ENCODE measurements at regions not wholly inside any gene's neighbourhood (a gene's known extent, or its start where the extent isn't known, plus 50 kb on each side); places are given as distances from the start of the nearest gene placed in this dataset.
"Not testable (repeated sequence)": the region's sequence is repeated elsewhere in the genome, so short reads cannot be mapped to it uniquely, and the experiment has no call there.

GRCh38 chr6:20013066-20013861 lies 176.1 kb downstream of the ID4 start:
- no peak for ATAC-seq
- peaks cover 3 to 40% (median 14%) of the 10 kb centered on the region in 5 donors for H3K27me3 Mint-ChIP-seq

GRCh38 chr6:20014508-20014907 lies 177.3 kb downstream of the ID4 start:
- Mint-ChIP-seq H3K4me1 (no peaks in the 10 kb centered on the region), H3K9me3 (peaks cover 0 to 1% (median 0%) of the 10 kb centered on the region in 9 donors), H3K27ac (peak overlapping the region in 1 of 10 donors; percentile 14), H3K4me3 (no peak overlapping the region), H3K36me3 (no peaks in the 10 kb centered on the region), H3K27me3 (peaks cover 2 to 32% (median 14%) of the 10 kb centered on the region in 5 donors)
- ATAC-seq (no peak), DNase-seq (no peak)
- POLR2A ChIA-PET, result no interaction called here

More at GRCh38 chr6:20013066-20013861, 176.1 kb downstream of the ID4 start:
- POLR2A ChIA-PET, result no interaction called here
- no peak for DNase-seq
- no peaks in the 10 kb centered on the region for H3K4me1 Mint-ChIP-seq
- peaks cover 0 to under 1% (median 0%) of the 10 kb centered on the region in 9 donors for H3K9me3 Mint-ChIP-seq
- H3K4me3 Mint-ChIP-seq, result no peak overlapping the region
- no peaks in the 10 kb centered on the region for H3K36me3 Mint-ChIP-seq
- no peak overlapping the region for H3K27ac Mint-ChIP-seq

DNA sequence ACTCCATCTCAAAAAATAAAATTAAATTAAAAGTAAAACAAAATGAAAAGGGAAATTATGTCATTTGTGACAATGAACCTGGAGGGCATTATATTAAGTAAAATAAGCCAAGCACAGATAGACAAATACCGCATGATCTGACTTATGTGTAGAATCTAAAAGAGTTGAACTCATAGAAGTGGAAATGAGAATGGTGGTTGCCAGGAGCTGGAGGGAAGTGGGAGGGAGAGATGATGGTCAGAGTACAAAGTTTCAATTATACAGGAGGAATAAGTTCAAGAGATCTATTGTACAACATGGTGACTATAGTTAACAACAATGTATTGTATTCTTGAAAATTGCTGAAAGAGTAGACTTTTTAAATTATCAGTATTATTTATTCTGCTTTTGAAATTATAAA lies 183.4 kb downstream of the ID4 start:
- ATAC-seq (no peak), DNase-seq (no peak)
- POLR2A ChIA-PET, result no interaction called here
- Mint-ChIP-seq H3K4me1 (peaks cover 15 to 22% (median 18%) of the 10 kb centered on the region in 4 donors), H3K27ac (no peak overlapping the region), H3K36me3 (no peaks in the 10 kb centered on the region), H3K9me3 (peaks cover 0 to 1% (median 0%) of the 10 kb centered on the region in 9 donors), H3K4me3 (no peak overlapping the region), H3K27me3 (peaks cover 2 to 15% (median 2%) of the 10 kb centered on the region in 5 donors)

GRCh38 chr6:20021795-20022194 lies 184.6 kb downstream of the ID4 start:
- DNase-seq, result no peak

GRCh38 chr6:20023549-20024315 lies 186.6 kb downstream of the ID4 start:
- H3K9me3 Mint-ChIP-seq, POLR2A ChIA-PET, H3K36me3 Mint-ChIP-seq: not testable (repeated sequence)
- Mint-ChIP-seq H3K4me1 (peaks cover 15 to 22% (median 20%) of the 10 kb centered on the region in 4 donors), H3K27me3 (peaks cover 18 to 32% (median 24%) of the 10 kb centered on the region in 5 donors), H3K27ac (peak overlapping the region in 9 of 10 donors; percentile 3 to 90 (median 80)), H3K4me3 (peak overlapping the region; percentile 76 to 89 (median 84))
- peak in 1 of 2 donors; percentile 70 for ATAC-seq
- DNase-seq, result peak in 5 of 10 donors; percentile 4 to 26 (median 14)

More at GRCh38 chr6:20021795-20022194, 184.6 kb downstream of the ID4 start:
- no peak overlapping the region for H3K4me3 Mint-ChIP-seq
- peaks cover 2 to 19% (median 8%) of the 10 kb centered on the region in 5 donors for H3K27me3 Mint-ChIP-seq
- no peak for ATAC-seq
- H3K9me3 Mint-ChIP-seq, result peaks cover 0 to 1% (median 0%) of the 10 kb centered on the region in 9 donors
- no peak overlapping the region for H3K27ac Mint-ChIP-seq
- H3K36me3 Mint-ChIP-seq, result no peaks in the 10 kb centered on the region
- POLR2A ChIA-PET, result no interaction called here
- H3K4me1 Mint-ChIP-seq, result peaks cover 15 to 22% (median 20%) of the 10 kb centered on the region in 4 donors

GRCh38 chr6:20024316-20024673 lies 187.1 kb downstream of the ID4 start:
- Mint-ChIP-seq H3K4me1 (peaks cover 15 to 22% (median 20%) of the 10 kb centered on the region in 4 donors), H3K27me3 (peaks cover 20 to 34% (median 24%) of the 10 kb centered on the region in 5 donors), H3K27ac (peak overlapping the region in 9 of 10 donors; percentile 3 to 90 (median 80)), H3K9me3 (no peaks in the 10 kb centered on the region), H3K36me3 (no peaks in the 10 kb centered on the region), H3K4me3 (peak overlapping the region; percentile 76 to 89 (median 84))
- POLR2A ChIA-PET, result no interaction called here
- DNase-seq (peak in 2 of 10 donors; percentile 8 to 13), ATAC-seq (peak in 1 of 2 donors; percentile 27)

- POLR2A ChIA-PET, result no interaction called here
- H3K4me1 Mint-ChIP-seq, result peaks cover 15 to 22% (median 20%) of the 10 kb centered on the region in 4 donors
- ATAC-seq (no peak), DNase-seq (no peak)
- peak overlapping the region in 1 of 10 donors; percentile 80 for H3K27ac Mint-ChIP-seq
- no peaks in the 10 kb centered on the region for H3K36me3 Mint-ChIP-seq
- H3K4me3 Mint-ChIP-seq, result peak overlapping the region in 8 of 10 donors; percentile 78 to 89 (median 85)
- H3K9me3 Mint-ChIP-seq, result no peaks in the 10 kb centered on the region
- peaks cover 23 to 37% (median 27%) of the 10 kb centered on the region in 5 donors for H3K27me3 Mint-ChIP-seq
Measured at GRCh38 chr6:20024978-20025377, 187.3 kb downstream of the MBOAT1 start.

DNA sequence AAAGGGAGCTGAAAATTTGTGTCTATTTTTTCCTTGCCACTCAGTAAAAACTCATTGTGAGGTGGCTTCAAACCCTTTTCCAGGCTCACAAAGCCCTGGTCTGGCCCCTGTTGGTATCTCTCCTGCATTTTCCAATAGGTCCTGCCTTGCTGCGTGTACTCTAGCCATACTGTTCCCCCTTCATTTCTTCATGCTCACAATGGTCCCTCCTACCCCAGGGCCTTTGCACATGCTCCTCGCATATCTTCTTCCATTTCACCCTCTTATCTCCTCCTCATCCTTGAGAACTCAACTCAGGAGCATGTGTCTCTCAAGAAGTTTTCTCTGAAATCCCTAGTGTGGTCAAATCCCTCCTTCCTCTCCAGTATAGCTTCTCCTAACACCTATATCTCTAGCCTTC lies 186.6 kb downstream of the MBOAT1 start:
- POLR2A ChIA-PET, result no interaction called here
- peaks cover 27 to 44% (median 29%) of the 10 kb centered on the region in 5 donors for H3K27me3 Mint-ChIP-seq
- DNase-seq (no peak), ATAC-seq (no peak)
- peak overlapping the region in 3 of 10 donors; percentile 18 to 50 (median 34) for H3K4me3 Mint-ChIP-seq
- no peaks in the 10 kb centered on the region for H3K36me3 Mint-ChIP-seq
- peaks cover 0 to 3% (median 0%) of the 10 kb centered on the region in 9 donors for H3K9me3 Mint-ChIP-seq
- H3K27ac Mint-ChIP-seq, result no peak overlapping the region
- peaks cover 15 to 22% (median 20%) of the 10 kb centered on the region in 4 donors for H3K4me1 Mint-ChIP-seq

DNA sequence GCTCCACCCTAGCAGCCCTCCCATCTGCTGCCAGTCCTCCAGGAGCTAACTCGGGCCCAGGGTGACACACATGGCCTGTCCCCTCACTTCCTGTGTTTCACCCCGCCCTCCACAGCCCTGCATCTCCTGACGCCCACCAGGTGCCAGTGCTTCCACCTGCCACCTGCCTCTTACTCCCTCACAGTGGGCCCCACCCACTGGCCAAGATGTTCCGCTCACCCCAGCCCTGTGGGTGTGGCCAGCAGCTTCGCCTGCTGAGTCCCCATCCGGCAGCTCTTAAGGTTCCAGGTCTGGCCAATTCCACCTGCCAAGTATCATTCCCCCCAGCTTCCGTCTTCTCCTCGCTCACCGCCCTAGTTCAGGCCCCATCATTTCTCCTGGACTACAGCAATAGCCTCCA lies 184.1 kb downstream of the MBOAT1 start:
- H3K36me3 Mint-ChIP-seq, result no peaks in the 10 kb centered on the region
- H3K9me3 Mint-ChIP-seq, result peaks cover 0 to 3% (median 0%) of the 10 kb centered on the region in 9 donors
- peaks cover 12 to 22% (median 19%) of the 10 kb centered on the region in 4 donors for H3K4me1 Mint-ChIP-seq
- no peak overlapping the region for H3K4me3 Mint-ChIP-seq
- no peak for DNase-seq
- ATAC-seq, result no peak
- H3K27ac Mint-ChIP-seq, result peak overlapping the region in 1 of 10 donors; percentile 35
- POLR2A ChIA-PET, result no interaction called here
- H3K27me3 Mint-ChIP-seq, result peaks cover 27 to 47% (median 34%) of the 10 kb centered on the region in 5 donors

- Mint-ChIP-seq H3K27me3 (peaks cover 27 to 51% (median 34%) of the 10 kb centered on the region in 5 donors), H3K4me3 (no peak overlapping the region)
- no peak for DNase-seq
Measured at GRCh38 chr6:20028562-20028961, 183.7 kb downstream of the MBOAT1 start.

DNA sequence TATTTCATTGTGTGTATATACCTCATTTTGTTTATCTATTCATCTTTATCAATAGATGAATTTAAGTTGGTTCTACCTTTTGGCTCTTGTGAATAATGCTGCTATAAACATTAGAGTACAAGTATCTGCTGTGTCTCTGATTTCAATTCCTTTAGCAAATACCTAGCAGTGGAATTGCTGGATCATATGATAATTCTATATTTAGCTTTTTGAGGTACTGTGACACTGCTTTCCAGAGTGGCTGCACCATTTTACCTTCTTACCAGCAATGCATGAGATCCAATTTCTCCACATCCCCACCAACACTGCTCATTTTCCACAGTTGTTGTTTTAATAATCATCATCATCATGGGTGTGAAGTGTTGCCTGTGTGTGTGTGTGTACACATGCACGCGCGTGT lies 182.3 kb downstream of the MBOAT1 start:
- Mint-ChIP-seq H3K27ac (no peak overlapping the region), H3K4me1 (peaks cover 0 to 6% (median 2%) of the 10 kb centered on the region in 4 donors), H3K27me3 (peaks cover 28 to 65% (median 45%) of the 10 kb centered on the region in 5 donors), H3K9me3 (peaks cover 0 to 3% (median 0%) of the 10 kb centered on the region in 9 donors), H3K4me3 (no peak overlapping the region), H3K36me3 (no peaks in the 10 kb centered on the region)
- ATAC-seq, result no peak
- POLR2A ChIA-PET, result no interaction called here
- DNase-seq, result no peak

More at GRCh38 chr6:20028562-20028961, 183.7 kb downstream of the MBOAT1 start:
- Mint-ChIP-seq H3K27ac (peak overlapping the region in 1 of 10 donors; percentile 35), H3K36me3 (no peaks in the 10 kb centered on the region), H3K4me1 (peaks cover 12 to 20% (median 16%) of the 10 kb centered on the region in 4 donors), H3K9me3 (peaks cover 0 to 3% (median 0%) of the 10 kb centered on the region in 9 donors)
- no peak for ATAC-seq
- POLR2A ChIA-PET, result no interaction called here

DNA sequence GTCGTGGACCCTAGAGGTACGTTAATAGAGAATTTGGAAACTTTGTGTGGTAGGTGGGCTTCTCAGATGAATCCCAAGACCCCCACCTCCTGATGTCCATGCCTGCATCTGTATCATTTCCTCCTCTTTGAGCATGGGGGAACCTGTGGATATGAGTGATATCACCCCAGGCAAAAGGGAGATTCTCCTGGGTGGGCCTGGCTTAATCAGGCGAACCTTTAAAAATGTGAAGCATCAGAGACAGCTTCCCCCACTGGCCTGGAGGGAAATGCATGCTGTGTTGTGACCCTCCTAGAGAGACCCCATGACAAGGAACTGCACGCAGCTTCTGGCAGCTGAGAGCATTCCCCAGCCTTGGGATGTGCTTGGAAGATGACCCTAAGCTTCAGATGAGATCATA lies 180.9 kb downstream of the MBOAT1 start:
- POLR2A ChIA-PET, result no interaction called here
- ATAC-seq (no peak), DNase-seq (no peak)
- no peaks in the 10 kb centered on the region for H3K36me3 Mint-ChIP-seq
- no peak overlapping the region for H3K4me3 Mint-ChIP-seq
- H3K27ac Mint-ChIP-seq, result no peak overlapping the region
- H3K9me3 Mint-ChIP-seq, result peaks cover 0 to 3% (median 0%) of the 10 kb centered on the region in 9 donors
- no peaks in the 10 kb centered on the region for H3K4me1 Mint-ChIP-seq
- H3K27me3 Mint-ChIP-seq, result peaks cover 25 to 69% (median 44%) of the 10 kb centered on the region in 5 donors

All from naive thymus-derived CD8-positive, alpha-beta T cell (primary cell).